HG03457 (cell line): ENCODE measurements at regions not wholly inside any gene's neighbourhood (a gene's known extent, or its start where the extent isn't known, plus 50 kb on each side); places are given as distances from the start of the nearest gene placed in this dataset.
"Not testable (repeated sequence)": the region's sequence is repeated elsewhere in the genome, so short reads cannot be mapped to it uniquely, and the experiment has no call there.

Experiments used
- ATAC-seq: cut with Tn5 transposase; IDR thresholded peaks from one replicate; pipeline ENCODE4 v1.9.1; 2021; ENCODE audit warnings: moderate number of reproducible peaks; ENCODE audit not compliant: unreplicated experiment

DNA sequence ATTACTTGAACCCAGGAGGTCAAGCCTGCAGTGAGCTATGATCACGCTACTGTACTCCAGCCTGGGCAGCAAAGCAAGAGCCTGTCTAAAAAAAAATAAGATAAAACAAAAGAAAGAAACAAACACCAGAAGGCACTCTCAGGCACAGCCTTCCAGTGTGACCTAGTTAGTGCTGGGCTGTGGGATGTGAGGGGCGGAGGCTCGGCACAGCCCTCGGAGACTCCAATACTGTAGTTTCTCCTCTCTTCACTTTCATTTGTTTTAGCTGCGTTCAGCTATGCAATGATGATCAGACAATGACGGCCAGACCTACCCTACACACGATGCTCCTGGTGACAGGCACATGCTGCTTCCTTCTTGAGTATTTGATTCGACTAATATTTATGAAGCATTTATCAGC, 127.7 kb downstream of the SOCS6 start:
- ATAC-seq: no peak

DNA sequence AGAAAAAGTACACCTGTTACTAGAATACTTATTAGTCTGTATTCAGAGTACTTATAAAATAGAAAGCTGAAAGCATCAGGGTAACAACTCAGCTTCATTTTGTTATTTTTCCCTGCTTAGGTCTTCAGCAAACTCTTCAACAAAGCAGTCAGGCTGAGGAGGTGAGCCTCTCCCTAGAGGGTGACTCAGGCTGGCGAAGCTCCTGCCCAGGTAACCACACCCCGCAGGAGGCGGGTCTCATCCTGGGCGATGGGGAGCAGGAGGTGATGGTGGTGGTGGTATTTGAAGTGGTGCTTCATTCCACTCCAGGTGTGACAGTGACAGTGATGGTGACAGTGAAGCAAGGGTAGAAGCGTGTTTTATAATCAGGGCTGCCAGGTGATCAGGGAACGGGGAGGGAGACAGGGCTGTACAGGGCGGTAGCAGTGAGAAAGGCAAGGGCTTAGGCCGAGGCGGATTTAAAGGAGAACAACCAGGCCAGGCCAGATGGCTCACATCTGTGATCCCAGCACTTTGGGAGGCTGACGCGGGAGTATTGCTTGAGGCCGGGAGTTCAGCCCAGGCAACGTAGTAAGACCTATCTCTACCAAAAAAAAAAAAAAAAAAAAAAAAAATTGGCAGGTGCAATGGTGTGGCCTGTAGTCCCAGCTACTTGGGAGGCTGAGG, 127.1 kb downstream of the SOCS6 start:
- ATAC-seq: no peak

DNA sequence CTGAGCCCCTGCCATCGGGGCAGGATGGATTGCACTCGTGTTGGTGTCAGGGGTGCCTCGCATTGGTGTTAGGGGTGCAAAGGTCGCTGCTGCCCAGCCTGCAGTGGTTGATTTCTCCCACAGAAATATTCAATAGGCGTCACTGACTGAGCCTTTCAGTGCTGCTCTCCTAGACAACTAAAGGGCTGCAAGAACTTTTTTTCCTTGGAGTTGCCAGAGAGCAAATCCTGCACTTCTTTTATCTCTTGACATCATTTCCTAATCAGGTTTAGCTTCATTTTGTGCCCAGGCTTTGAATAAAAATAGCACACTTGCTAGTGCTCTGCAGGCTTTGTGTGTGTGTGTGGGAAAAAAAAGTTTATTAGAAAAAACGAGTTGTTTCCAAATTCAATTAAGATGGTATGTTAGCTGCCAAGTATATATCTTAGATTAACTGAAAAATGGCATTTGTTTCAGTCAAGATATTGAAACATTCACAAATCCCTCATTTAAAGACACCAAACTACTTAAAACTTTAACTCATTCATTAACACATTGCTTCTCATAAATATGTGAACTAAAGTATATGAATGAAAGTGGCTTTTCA, 125.6 kb downstream of the SOCS6 start:
- no peak for ATAC-seq

GRCh38 chr18:70413455-70413854, 124.6 kb downstream of the SOCS6 start:
- ATAC-seq: no peak

GRCh38 chr18:70411876-70412435, 123.1 kb downstream of the SOCS6 start:
- no peak for ATAC-seq

DNA sequence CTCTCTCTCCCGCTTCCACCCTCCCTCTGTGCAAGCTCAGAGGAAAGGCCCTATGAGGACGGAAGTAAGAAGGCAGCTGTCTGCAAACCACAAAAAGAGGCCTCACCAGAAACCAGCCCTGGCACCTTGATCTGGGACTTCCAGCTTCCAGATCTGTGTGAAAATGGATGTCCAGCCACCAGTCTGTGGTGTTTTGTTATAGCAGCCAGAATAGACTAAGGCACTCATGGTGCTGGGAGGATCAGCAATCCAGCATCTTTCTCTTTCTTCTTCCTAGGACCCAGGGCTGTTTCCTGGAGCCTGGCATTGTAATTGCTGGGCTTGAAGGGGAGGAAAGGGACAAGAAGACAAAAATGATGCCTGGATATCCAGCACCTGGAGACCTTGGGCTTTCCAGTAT, 122.5 kb downstream of the SOCS6 start:
- no peak for ATAC-seq

DNA sequence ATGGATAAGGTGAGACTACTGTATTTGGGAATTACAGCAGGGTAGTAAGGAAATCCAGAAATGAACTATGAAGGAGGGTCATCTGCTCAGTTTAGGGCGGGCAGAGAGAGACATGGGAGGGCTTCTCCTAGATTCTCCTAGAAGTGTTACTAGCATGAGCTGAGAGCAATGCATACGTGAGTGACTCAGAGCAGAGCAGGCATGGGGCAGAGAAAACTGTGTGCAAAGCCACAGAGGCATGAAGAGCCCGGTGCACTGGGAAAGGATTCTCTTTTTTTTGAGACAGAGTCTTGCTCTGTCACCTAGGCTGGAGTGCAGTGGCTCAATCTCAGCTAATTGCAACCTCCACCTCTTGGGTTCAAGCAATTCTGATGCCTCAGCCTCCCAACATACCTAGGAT, 116.2 kb downstream of the SOCS6 start:
- no peak for ATAC-seq

DNA sequence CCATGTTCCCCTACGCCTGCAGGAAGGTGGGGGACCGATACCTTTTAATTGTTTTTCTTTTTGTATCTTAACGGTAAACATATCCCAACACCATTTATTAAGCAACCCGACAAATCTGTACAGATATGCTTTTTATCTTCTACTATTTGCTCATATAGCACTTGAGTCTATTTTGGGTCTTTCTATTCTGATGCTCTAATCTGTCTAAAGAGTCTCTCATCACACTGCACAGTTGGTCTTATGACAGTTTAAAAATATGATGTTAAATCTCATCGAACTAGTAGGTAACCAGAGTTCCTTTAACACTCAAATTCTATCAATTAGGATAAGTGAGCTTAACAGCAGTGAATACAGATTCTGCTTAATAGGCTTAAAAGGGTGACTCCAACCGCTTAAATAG, 111.6 kb downstream of the SOCS6 start:
- ATAC-seq: no peak

- ATAC-seq: no peak
Observed at GRCh38 chr18:70398076-70398475, 109.2 kb downstream of the SOCS6 start.

DNA sequence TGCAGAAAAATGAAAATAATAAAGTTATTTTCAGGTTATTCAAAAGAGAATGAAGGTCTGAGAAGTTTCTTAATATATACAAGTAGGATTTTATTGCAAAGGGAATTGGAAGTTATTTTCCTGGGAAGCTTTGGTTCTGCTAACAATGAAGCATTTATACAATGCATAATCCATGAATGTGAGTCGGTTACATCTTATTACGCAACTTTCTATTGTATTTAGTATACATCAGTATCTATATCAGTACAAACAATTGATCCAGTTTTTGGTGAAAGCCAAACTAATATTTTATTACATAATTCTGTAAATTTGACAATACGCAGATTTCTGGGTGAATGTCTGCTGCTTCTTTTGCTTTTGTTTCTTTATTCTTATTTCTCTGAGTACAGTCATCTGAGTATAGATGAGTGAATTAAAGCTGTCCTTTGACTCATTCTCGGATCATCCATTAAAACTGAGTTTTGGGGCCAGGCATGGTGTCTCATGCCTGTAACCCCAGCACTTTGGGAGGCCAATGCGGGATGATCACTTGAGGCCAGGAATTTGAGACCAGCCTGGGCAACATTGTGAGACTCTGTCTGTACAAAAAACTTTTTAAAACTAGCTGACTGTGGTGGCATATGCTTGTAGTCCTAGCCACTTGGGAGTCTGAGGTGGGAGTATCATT, 108.5 kb downstream of the SOCS6 start:
- ATAC-seq: no peak

DNA sequence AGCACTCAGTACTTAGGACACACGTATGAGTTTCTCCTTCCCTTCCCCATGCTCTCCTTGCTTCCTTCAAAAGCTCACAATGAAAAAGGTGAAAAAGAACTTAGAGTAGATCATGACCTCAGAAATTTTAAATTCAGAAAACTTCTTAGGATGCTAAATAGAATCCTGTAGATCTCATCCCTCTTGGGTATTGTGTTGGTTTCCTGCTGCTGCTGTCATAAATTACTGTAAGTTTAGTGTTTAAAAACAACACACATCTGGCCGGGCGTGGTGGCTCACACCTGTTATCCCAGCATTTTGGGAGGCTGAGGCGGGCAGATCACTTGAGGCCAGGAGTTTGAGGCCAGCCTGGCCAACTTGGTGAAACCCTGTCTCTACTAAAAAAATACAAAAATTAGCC, 106.9 kb downstream of the SOCS6 start:
- ATAC-seq: not testable (repeated sequence)

GRCh38 chr18:70394672-70395071, 105.8 kb downstream of the SOCS6 start:
- no peak for ATAC-seq

GRCh38 chr18:70390371-70391090, 101.7 kb downstream of the SOCS6 start:
- ATAC-seq: no peak

GRCh38 chr18:70389036-70389435, 100.2 kb downstream of the SOCS6 start:
- ATAC-seq: not testable (repeated sequence)

- ATAC-seq: no peak
Observed at GRCh38 chr18:70387027-70387426, 98.2 kb downstream of the SOCS6 start.

DNA sequence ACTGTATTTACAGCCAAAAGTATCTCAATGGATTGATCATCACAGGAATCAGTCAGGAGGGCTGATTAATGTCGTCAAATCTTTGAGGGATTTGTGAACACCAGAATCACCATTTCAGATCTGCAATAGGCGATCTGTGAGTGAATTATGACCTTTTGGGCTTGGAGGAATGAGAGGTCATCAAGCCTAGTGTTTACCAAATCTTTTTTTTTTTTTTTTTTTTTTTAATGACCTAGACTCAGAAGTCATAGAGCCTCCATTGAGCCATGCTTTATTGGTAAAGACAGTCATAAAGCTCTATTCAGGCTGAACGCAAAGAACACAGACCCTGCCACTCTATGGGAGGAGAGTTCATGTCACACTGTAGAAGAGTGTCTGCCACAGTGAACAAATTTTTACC, 97.7 kb downstream of the SOCS6 start:
- no peak for ATAC-seq

- no peak for ATAC-seq
Observed at GRCh38 chr18:70385474-70385873, 96.6 kb downstream of the SOCS6 start.

GRCh38 chr18:70384181-70384790, 95.4 kb downstream of the SOCS6 start:
- no peak for ATAC-seq

- no peak for ATAC-seq
Observed at GRCh38 chr18:70382992-70383717, 94.3 kb downstream of the SOCS6 start.

- ATAC-seq: no peak
Observed at GRCh38 chr18:70382017-70382416, 93.2 kb downstream of the SOCS6 start.
